PC-9 (cell line): ENCODE measurements at regions not wholly inside any gene's neighbourhood (a gene's known extent, or its start where the extent isn't known, plus 50 kb on each side); places are given as distances from the start of the nearest gene placed in this dataset.

ENCODE experiments used
- BruUV-seq: library from RNA; stranded (reverse); fragments of 400-500 nt; replicated peaks from 2 replicates; lab custom pipeline; 2021; lab: Mats Ljungman, UMichigan
- CTCF ChIA-PET: fragments of 300-600 bp; sonication (Branson Sonifier 250); formaldehyde crosslinking; loops from one replicate; lab custom pipeline; 2022; ENCODE audit warnings: antibody characterized with exemption; lab: Charles Lee
- POLR2A ChIA-PET: fragments of 300-600 bp; sonication (Branson Sonifier 250); formaldehyde crosslinking; loops from one replicate; lab custom pipeline; 2022; ENCODE audit warnings: antibody characterized with exemption; ENCODE audit not compliant: unreplicated experiment; lab: Charles Lee
- DNase-seq, 2 experiments: peaks; one replicate each; pipeline versions ENCODE4 v3.0.0 to v3.0.0-alpha.2; 2015 to 2022; ENCODE audit warnings: mixed read lengths in 1 of 2
- H2AFZ ChIP-seq: fragments of 200-600 bp; sonication (generic); 2 replicates; pipeline ENCODE4 v1.8.1; 2017; ENCODE audit warnings: antibody characterized with exemption
- H3F3A ChIP-seq: fragments of 200-600 bp; sonication (generic); 2 replicates; pipeline ENCODE4 v1.8.1; 2017; ENCODE audit warnings: antibody characterized with exemption, mild to moderate bottlenecking, low read depth; ENCODE audit not compliant: insufficient read depth
- H3K27ac ChIP-seq: fragments of 200-600 bp; sonication (generic); 2 replicates; pipeline ENCODE4 v1.6.1; 2016; ENCODE audit warnings: mixed run types
- H3K27me3 ChIP-seq: fragments of 200-600 bp; sonication (generic); 2 replicates; pipeline ENCODE4 v1.6.1; 2016; ENCODE audit warnings: low read depth, mixed run types; ENCODE audit not compliant: insufficient read depth
- H3K36me3 ChIP-seq: fragments of 200-600 bp; sonication (generic); 2 replicates; pipeline ENCODE4 v1.6.1; 2016; ENCODE audit warnings: low read depth, mixed run types
- H3K4me1 ChIP-seq: fragments of 200-600 bp; sonication (generic); replicated peaks from 2 replicates; pipeline ENCODE4 v1.6.1; 2016; ENCODE audit warnings: mixed run types; ENCODE audit not compliant: insufficient read depth
- H3K4me2 ChIP-seq: fragments of 200-600 bp; sonication (generic); 2 replicates; pipeline ENCODE4 v1.6.1; 2017; ENCODE audit warnings: mixed run types
- H3K4me3 ChIP-seq: fragments of 200-600 bp; sonication (generic); 2 replicates; pipeline ENCODE4 v1.6.1; 2016; ENCODE audit warnings: mixed run types
- H3K79me2 ChIP-seq: fragments of 200-600 bp; sonication (generic); 2 replicates; pipeline ENCODE4 v1.6.1; 2017; ENCODE audit warnings: low read depth, mixed run types
- H3K9me2 ChIP-seq: fragments of 200-600 bp; sonication (generic); 2 replicates; pipeline ENCODE4 v1.8.1; 2017; ENCODE audit warnings: mild to moderate bottlenecking; ENCODE audit not compliant: insufficient read depth
- H3K9me3 ChIP-seq: fragments of 200-600 bp; sonication (generic); 2 replicates; pipeline ENCODE4 v1.8.1; 2016; ENCODE audit warnings: low read depth; ENCODE audit not compliant: insufficient read depth
- H4K20me1 ChIP-seq: fragments of 200-600 bp; sonication (generic); 2 replicates; pipeline ENCODE4 v1.8.1; 2017; ENCODE audit not compliant: insufficient read depth
- CTCF ChIP-seq: fragments of 200-600 bp; sonication (generic); conservative IDR thresholded peaks from 2 replicates; pipeline ENCODE4 v1.6.1; 2017; ENCODE audit warnings: mixed run types, antibody characterized with exemption, mild to moderate bottlenecking, moderate library complexity
- EZH2 ChIP-seq: fragments of 200-600 bp; sonication (generic); IDR thresholded peaks from 2 replicates; pipeline ENCODE4 v1.8.0; 2017; ENCODE audit warnings: antibody characterized with exemption, low read depth
- intact Hi-C: fragments of 100-400 bp; cut with micrococcal nuclease; formaldehyde crosslinking; loops from one replicate; pipeline ENCODE4 v1.10.0; 2022; ENCODE audit not compliant: unreplicated experiment

- CTCF ChIA-PET = no interaction called here
- H3K4me2 ChIP-seq = peak overlapping the region; percentile 39
- no peak overlapping the region for H2AFZ ChIP-seq
- no peak overlapping the region for H3K4me3 ChIP-seq
- H3K27ac ChIP-seq = peak overlapping the region; percentile 41
- H3K4me1 ChIP-seq = peaks cover 21% of the 10 kb centered on the region
- DNase-seq = peak; percentile 46 to 80
- POLR2A ChIA-PET = interaction anchor here (0.5 kb wide), 1 partner anchor 41 kb away, joined by 3 read pairs; no protein-coding TSS in a partner anchor
- no peaks in the 10 kb centered on the region for H3K36me3 ChIP-seq
- intact Hi-C loops = loop anchor here (5.0 to 10.0 kb wide), 2 partner anchors 215 to 233 kb away; partner anchors contain the start of gene STAC
- no peaks in the 10 kb centered on the region for H4K20me1 ChIP-seq
- no peaks in the 10 kb centered on the region for H3K79me2 ChIP-seq
- TF ChIP-seq EZH2 (no peak), CTCF (no peak)
- H3K9me3 ChIP-seq = 0 out of 2 replicates have a peak, but pooled peaks cover 3% of the 10 kb centered on the region
- H3K9me2 ChIP-seq = no peaks in the 10 kb centered on the region
- H3F3A ChIP-seq = peaks cover 6% of the 10 kb centered on the region; the same call in 1 of the 2 replicates
- BruUV-seq = no TSS peak
- no peaks in the 10 kb centered on the region for H3K27me3 ChIP-seq
These were observed 230.8 kb upstream of the STAC start for GRCh38 chr3:36149447-36149865.

- DNase-seq = no peak
- TF ChIP-seq CTCF (no peak), EZH2 (no peak)
- Histone ChIP-seq H3K4me3 (no peak overlapping the region), H3K9me2 (no peaks in the 10 kb centered on the region), H3K9me3 (no peaks in the 10 kb centered on the region), H3K27me3 (no peaks in the 10 kb centered on the region), H3K4me2 (no peak overlapping the region), H2AFZ (no peak overlapping the region), H3K36me3 (no peaks in the 10 kb centered on the region), H3K27ac (no peak overlapping the region), H3F3A (no peaks in the 10 kb centered on the region), H3K79me2 (no peaks in the 10 kb centered on the region), H3K4me1 (0 out of 2 replicates have a peak, but pooled peaks cover 4% of the 10 kb centered on the region), H4K20me1 (no peaks in the 10 kb centered on the region)
- intact Hi-C loops = no loop called here
- ChIA-PET POLR2A (no interaction called here), CTCF (no interaction called here)
- no TSS peak for BruUV-seq
These were observed 224.8 kb upstream of the STAC start for GRCh38 chr3:36155515-36155914.

GRCh38 chr3:36164400-36164799 is 215.9 kb upstream of the STAC start:
- no peaks in the 10 kb centered on the region for H3K36me3 ChIP-seq
- no peak for TF ChIP-seq CTCF
- no peak for TF ChIP-seq EZH2
- no peak for DNase-seq
- BruUV-seq = no TSS peak
- ChIA-PET POLR2A (no interaction called here), CTCF (no interaction called here)
- no peak overlapping the region for H3K4me3 ChIP-seq
- H3K9me2 ChIP-seq = no peaks in the 10 kb centered on the region
- intact Hi-C loops = no loop called here
- no peaks in the 10 kb centered on the region for H3K9me3 ChIP-seq
- no peaks in the 10 kb centered on the region for H4K20me1 ChIP-seq
- no peak overlapping the region for H2AFZ ChIP-seq
- H3K4me2 ChIP-seq = no peak overlapping the region
- H3F3A ChIP-seq = peaks cover 5% of the 10 kb centered on the region; the same call in 1 of the 2 replicates
- peaks cover 15% of the 10 kb centered on the region for H3K4me1 ChIP-seq
- H3K27me3 ChIP-seq = no peaks in the 10 kb centered on the region
- H3K79me2 ChIP-seq = no peaks in the 10 kb centered on the region
- no peak overlapping the region for H3K27ac ChIP-seq
